ENCODE measurements at regions not wholly inside any gene's neighbourhood (a gene's known extent, or its start where the extent isn't known, plus 50 kb on each side); places are given as distances from the start of the nearest gene placed in this dataset.

DNA sequence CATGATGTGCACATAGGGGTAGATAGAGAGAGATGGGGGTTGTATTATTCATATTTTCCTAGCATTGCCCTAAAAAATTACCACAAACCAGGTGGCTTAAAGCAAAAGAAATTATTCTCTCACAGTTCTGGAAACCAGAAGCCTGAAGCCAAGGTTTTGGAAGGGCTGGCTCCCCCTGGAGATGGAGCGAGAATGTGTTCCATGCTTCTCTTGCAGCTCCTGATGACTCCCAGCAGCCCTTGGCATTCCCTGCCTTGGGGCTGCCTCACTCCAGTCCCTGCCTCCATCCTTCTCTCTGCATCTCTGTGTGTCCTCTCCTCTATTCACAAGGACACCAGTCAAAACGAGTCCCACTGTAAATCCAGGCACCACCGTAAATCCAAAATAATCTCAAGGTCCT lies 91.5 kb upstream of the FAM174B start:
- TF ChIP-seq, protein P1, sequence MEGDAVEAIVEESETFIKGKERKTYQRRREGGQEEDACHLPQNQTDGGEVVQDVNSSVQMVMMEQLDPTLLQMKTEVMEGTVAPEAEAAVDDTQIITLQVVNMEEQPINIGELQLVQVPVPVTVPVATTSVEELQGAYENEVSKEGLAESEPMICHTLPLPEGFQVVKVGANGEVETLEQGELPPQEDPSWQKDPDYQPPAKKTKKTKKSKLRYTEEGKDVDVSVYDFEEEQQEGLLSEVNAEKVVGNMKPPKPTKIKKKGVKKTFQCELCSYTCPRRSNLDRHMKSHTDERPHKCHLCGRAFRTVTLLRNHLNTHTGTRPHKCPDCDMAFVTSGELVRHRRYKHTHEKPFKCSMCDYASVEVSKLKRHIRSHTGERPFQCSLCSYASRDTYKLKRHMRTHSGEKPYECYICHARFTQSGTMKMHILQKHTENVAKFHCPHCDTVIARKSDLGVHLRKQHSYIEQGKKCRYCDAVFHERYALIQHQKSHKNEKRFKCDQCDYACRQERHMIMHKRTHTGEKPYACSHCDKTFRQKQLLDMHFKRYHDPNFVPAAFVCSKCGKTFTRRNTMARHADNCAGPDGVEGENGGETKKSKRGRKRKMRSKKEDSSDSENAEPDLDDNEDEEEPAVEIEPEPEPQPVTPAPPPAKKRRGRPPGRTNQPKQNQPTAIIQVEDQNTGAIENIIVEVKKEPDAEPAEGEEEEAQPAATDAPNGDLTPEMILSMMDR (IDR thresholded peaks at IDR 0.05; ENCODE audit: insufficient read depth, low read length, poor library complexity, severe bottlenecking) = no peak
- TF ChIP-seq EZH2phosphoT487 (conservative IDR thresholded peaks at IDR 0.05; ENCODE audit: low read length) = no peak

All from SU-DHL-6 (cell line).